GM12865 (cell line): ENCODE measurements at regions not wholly inside any gene's neighbourhood (a gene's known extent, or its start where the extent isn't known, plus 50 kb on each side); places are given as distances from the start of the nearest gene placed in this dataset.

ENCODE experiments used
- DNase-seq: peaks from one replicate; pipeline ENCODE4 v3.0.0; 2010; ENCODE audit warnings: low read depth
- H3K4me3 ChIP-seq: 2 replicates; pipeline ENCODE4 v1.5.1; 2011; ENCODE audit warnings: mild to moderate bottlenecking, low read depth, low read length, control low read depth
- CTCF ChIP-seq: IDR thresholded peaks from 2 replicates; pipeline ENCODE4 v1.5.1; 2011; ENCODE audit warnings: low read length, control low read depth, low read depth, inconsistent platforms; ENCODE audit not compliant: insufficient read depth; ENCODE audit errors: missing control alignments

DNA sequence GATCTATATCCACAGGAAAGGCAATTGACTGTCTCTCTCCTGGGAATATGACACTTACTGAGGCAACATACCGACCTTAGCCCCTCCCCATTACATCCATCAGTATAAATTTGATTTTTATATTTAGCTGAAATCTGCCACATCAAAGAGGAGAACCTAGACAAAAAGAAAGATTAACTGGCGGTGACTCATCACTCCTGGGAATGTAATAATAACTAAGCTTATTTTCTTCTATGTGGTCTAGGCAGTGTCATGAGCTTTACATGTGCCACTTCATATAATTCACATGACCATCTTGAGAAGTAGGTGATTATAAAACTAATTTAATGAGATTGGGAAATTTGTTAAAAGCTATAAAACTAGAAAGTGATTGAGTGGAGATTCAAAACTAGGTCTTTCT is 520.0 kb upstream of the HS3ST5 start:
- DNase-seq: no peak
- no peak for TF ChIP-seq CTCF

GRCh38 chr6:114862064-114862463 is 519.2 kb upstream of the HS3ST5 start:
- no peak for TF ChIP-seq CTCF
- H3K4me3 ChIP-seq: no peak overlapping the region
- DNase-seq: no peak

More for the DNA sequence above, 520.0 kb upstream of the HS3ST5 start:
- H3K4me3 ChIP-seq: no peak overlapping the region

GRCh38 chr6:114844359-114844758 is 501.5 kb upstream of the HS3ST5 start:
- no peak overlapping the region for H3K4me3 ChIP-seq
- DNase-seq: no peak
- no peak for TF ChIP-seq CTCF

DNA sequence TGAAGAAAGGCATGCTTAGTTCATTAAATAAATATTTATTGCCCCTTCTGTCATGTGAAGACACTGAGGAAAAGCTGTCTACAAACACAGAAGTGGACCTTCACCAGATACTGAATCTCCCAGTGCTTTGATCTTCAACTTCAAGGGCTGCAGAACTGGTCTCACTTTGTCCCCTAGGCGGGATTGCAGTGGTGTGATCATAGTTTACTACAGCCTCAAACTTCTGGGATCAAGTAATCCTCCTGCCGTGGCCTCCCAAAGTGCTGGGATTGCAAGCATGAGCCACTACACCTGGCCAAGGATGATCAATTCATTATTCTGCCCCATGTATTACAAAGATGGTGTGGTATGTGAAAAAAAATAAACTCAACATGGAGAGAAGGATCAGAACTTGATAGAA is 496.2 kb upstream of the HS3ST5 start:
- no peak overlapping the region for H3K4me3 ChIP-seq
- no peak for DNase-seq
- no peak for TF ChIP-seq CTCF

- DNase-seq: no peak
- H3K4me3 ChIP-seq: no peak overlapping the region
- no peak for TF ChIP-seq CTCF
Observed at GRCh38 chr6:114833211-114833610, 490.4 kb upstream of the HS3ST5 start.

- TF ChIP-seq CTCF: no peak
- DNase-seq: no peak
- no peak overlapping the region for H3K4me3 ChIP-seq
Observed at GRCh38 chr6:114830515-114830914, 487.7 kb upstream of the HS3ST5 start.

DNA sequence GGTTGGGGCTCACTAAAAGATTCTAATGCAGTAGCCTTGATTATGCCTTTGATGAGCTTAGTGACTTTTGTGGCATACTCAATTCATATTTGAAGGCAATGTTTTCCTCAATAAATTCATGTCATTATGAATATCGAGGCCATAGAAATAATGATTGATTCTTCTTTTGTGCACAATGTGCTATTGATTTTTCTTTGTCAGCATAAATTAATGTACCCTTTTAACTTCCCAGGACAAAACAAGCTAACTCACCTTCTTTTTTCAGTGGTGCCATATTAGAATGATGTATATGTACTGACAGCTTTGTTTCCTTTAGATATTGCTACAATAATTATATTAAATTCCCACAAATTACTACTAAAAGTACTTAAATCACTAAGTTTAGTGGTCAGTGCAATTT is 484.3 kb upstream of the HS3ST5 start:
- no peak overlapping the region for H3K4me3 ChIP-seq
- DNase-seq: no peak
- TF ChIP-seq CTCF: no peak
